T-helper 1 cell treated with Interleukin-12 subunit alpha and Interleukin-12 subunit beta and Interleukin-4 antibody, amounts not matched to agents 30 μg/mL and 1 μg/mL, for 36 hours (primary cell): ENCODE measurements at regions not wholly inside any gene's neighbourhood (a gene's known extent, or its start where the extent isn't known, plus 50 kb on each side); places are given as distances from the start of the nearest gene placed in this dataset.
"Not testable (repeated sequence)": the region's sequence is repeated elsewhere in the genome, so short reads cannot be mapped to it uniquely, and the experiment has no call there.

Experiments used
- H3K27ac Mint-ChIP-seq: one replicate; pipeline ENCODE4 v1.8.0; 2021; ENCODE audit warnings: mild to moderate bottlenecking, mixed read lengths
- H3K27me3 Mint-ChIP-seq: one replicate; pipeline ENCODE4 v1.8.0; 2021; ENCODE audit warnings: low read depth, mixed read lengths
- H3K36me3 Mint-ChIP-seq: one replicate; pipeline ENCODE4 v1.8.0; 2021; ENCODE audit warnings: low read depth, mixed read lengths
- H3K4me1 Mint-ChIP-seq: one replicate; pipeline ENCODE4 v1.8.0; 2021; ENCODE audit warnings: low read depth, mixed read lengths
- H3K4me3 Mint-ChIP-seq: one replicate; pipeline ENCODE4 v1.8.0; 2021; ENCODE audit warnings: mild to moderate bottlenecking, moderate library complexity, mixed read lengths
- H3K9me3 Mint-ChIP-seq: one replicate; pipeline ENCODE4 v1.8.0; 2021; ENCODE audit warnings: mixed read lengths

GRCh38 chr18:67455890-67456501 lies 60.5 kb downstream of the DSEL start:
- H3K36me3 Mint-ChIP-seq, result no peaks in the 10 kb centered on the region
- no peak overlapping the region for H3K27ac Mint-ChIP-seq
- H3K4me3 Mint-ChIP-seq, result no peak overlapping the region
- no peaks in the 10 kb centered on the region for H3K4me1 Mint-ChIP-seq
- peaks cover 4% of the 10 kb centered on the region for H3K9me3 Mint-ChIP-seq
- no peaks in the 10 kb centered on the region for H3K27me3 Mint-ChIP-seq

DNA sequence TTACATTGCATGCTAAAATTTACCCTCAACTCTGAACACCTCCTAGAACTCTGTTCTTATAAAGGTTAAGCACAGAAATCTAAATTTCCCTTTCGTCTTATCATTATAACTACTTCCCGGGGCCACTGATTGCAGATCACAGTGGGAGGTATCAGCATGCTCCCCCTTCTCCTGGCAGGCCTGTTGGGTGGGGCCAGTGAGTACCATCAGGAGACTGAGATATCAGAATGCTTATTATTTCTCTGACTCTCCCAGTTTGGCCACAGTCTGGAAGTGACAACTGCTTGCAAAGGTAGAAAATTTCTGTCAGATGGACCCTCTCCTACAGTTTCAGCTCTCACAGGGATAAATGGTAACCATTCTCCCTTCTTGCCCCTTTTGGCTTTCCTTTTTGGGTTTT lies 62.6 kb downstream of the DSEL start:
- no peak overlapping the region for H3K4me3 Mint-ChIP-seq
- no peaks in the 10 kb centered on the region for H3K27me3 Mint-ChIP-seq
- H3K9me3 Mint-ChIP-seq, result peaks cover 13% of the 10 kb centered on the region
- no peak overlapping the region for H3K27ac Mint-ChIP-seq
- no peaks in the 10 kb centered on the region for H3K4me1 Mint-ChIP-seq
- H3K36me3 Mint-ChIP-seq, result no peaks in the 10 kb centered on the region

GRCh38 chr18:67451960-67452359 lies 64.6 kb downstream of the DSEL start:
- no peaks in the 10 kb centered on the region for H3K4me1 Mint-ChIP-seq
- no peak overlapping the region for H3K4me3 Mint-ChIP-seq
- H3K9me3 Mint-ChIP-seq, result peaks cover 17% of the 10 kb centered on the region
- H3K36me3 Mint-ChIP-seq, result no peaks in the 10 kb centered on the region
- H3K27me3 Mint-ChIP-seq, result no peaks in the 10 kb centered on the region
- no peak overlapping the region for H3K27ac Mint-ChIP-seq

DNA sequence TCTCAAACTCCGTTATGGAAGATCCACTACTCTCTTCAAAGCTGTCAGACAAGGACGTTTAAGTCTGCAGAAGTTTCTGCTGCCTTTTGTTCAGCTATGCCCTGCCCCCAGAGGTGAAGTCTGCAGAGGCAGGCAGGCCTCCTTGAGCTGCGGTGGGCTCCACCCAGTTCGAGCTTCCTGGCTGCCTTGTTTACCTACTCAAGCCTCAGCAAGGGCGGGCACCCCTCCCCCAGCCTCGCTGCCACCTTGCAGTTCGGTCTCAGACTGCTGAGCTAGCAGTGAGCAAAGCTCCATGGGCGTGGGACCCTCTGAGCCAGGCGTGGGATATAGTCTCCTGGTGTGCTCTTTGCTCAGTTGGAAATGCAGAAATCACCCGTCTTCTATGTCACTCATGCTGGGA lies 65.4 kb downstream of the DSEL start:
- not testable (repeated sequence) for H3K4me1 Mint-ChIP-seq, H3K4me3 Mint-ChIP-seq, H3K36me3 Mint-ChIP-seq, H3K27me3 Mint-ChIP-seq, H3K27ac Mint-ChIP-seq
- peaks cover 17% of the 10 kb centered on the region for H3K9me3 Mint-ChIP-seq

- Mint-ChIP-seq H3K4me3 (no peak overlapping the region), H3K27me3 (no peaks in the 10 kb centered on the region), H3K36me3 (no peaks in the 10 kb centered on the region), H3K4me1 (no peaks in the 10 kb centered on the region), H3K9me3 (peaks cover 8% of the 10 kb centered on the region), H3K27ac (no peak overlapping the region)
Observed at GRCh38 chr18:67433971-67434370, 82.5 kb downstream of the DSEL start.

DNA sequence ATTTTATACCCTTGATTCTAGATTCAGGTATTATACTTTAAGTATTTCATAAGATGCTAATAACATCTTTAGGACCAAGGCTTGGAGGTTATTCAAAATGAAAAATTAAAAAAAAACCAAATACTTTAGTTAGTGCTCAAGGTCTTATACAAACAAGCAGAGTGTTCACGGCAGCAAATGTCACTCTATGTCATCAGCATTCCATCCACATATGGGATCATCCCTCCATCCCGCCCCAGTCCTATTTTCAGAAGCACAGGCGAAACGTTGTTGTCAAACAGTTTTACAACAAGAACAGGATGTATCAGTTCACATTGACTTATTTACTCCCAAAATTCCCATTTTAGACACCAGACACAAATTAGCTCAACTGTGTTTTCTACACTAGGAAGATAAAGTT lies 83.7 kb downstream of the DSEL start:
- Mint-ChIP-seq H3K27me3 (no peaks in the 10 kb centered on the region), H3K36me3 (no peaks in the 10 kb centered on the region), H3K4me1 (no peaks in the 10 kb centered on the region), H3K4me3 (no peak overlapping the region), H3K27ac (no peak overlapping the region), H3K9me3 (peaks cover 3% of the 10 kb centered on the region)

GRCh38 chr18:67428805-67429204 lies 87.7 kb downstream of the DSEL start:
- Mint-ChIP-seq H3K4me1 (no peaks in the 10 kb centered on the region), H3K9me3 (no peaks in the 10 kb centered on the region), H3K27ac (no peak overlapping the region), H3K4me3 (no peak overlapping the region), H3K27me3 (no peaks in the 10 kb centered on the region), H3K36me3 (no peaks in the 10 kb centered on the region)

GRCh38 chr18:67428158-67428557 lies 88.4 kb downstream of the DSEL start:
- Mint-ChIP-seq H3K4me1 (no peaks in the 10 kb centered on the region), H3K27me3 (no peaks in the 10 kb centered on the region), H3K4me3 (no peak overlapping the region), H3K36me3 (no peaks in the 10 kb centered on the region), H3K27ac (no peak overlapping the region), H3K9me3 (no peaks in the 10 kb centered on the region)

- H3K4me3 Mint-ChIP-seq, result no peak overlapping the region
- no peaks in the 10 kb centered on the region for H3K4me1 Mint-ChIP-seq
Observed at GRCh38 chr18:67426486-67426885, 90.0 kb downstream of the DSEL start.

DNA sequence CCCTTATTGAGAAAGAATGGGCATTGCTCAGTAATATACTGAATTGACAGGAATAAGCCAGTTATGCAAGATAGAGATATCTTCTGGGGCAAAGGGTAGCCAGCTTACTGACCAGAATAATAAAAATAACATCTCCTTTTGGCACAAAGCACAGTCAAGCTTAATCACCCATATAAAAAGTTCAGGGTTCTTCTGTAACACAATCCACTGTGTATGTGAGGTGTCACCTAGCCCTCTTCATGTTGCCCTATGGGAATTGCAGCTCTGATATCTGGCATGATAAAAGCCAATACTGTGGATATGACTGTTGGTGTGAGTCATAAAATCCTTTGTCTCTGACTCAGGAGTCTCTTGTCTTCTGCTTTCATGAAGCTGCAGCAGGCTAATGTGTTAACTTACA lies 90.8 kb downstream of the DSEL start:
- Mint-ChIP-seq H3K9me3 (no peaks in the 10 kb centered on the region), H3K4me3 (no peak overlapping the region), H3K27ac (no peak overlapping the region), H3K36me3 (no peaks in the 10 kb centered on the region), H3K4me1 (no peaks in the 10 kb centered on the region), H3K27me3 (no peaks in the 10 kb centered on the region)

More at GRCh38 chr18:67426486-67426885, 90.0 kb downstream of the DSEL start:
- Mint-ChIP-seq H3K9me3 (no peaks in the 10 kb centered on the region), H3K27ac (no peak overlapping the region), H3K27me3 (no peaks in the 10 kb centered on the region), H3K36me3 (no peaks in the 10 kb centered on the region)

DNA sequence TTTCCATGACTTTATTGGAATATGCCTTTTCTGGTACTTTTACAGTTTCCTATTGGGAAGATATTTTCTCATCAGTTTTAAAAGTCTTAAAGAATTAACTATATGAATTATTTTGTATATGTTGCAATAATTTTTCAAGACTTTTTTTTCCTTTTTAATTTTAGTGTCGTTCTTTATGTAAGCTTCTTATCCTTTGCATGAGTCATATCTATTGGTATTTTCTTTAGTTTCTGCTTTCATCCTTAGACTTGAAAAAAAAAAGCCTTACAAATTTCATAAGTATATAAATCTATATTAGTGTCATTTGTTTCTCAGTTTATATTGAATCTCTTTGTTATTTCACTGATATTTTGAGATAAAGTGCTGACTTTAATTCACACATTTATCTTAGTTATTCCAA lies 94.9 kb downstream of the DSEL start:
- H3K4me3 Mint-ChIP-seq, result no peak overlapping the region
- H3K9me3 Mint-ChIP-seq, result no peaks in the 10 kb centered on the region
- no peak overlapping the region for H3K27ac Mint-ChIP-seq
- peaks cover 8% of the 10 kb centered on the region for H3K4me1 Mint-ChIP-seq
- H3K36me3 Mint-ChIP-seq, result no peaks in the 10 kb centered on the region
- no peaks in the 10 kb centered on the region for H3K27me3 Mint-ChIP-seq

GRCh38 chr18:67417864-67418523 lies 98.5 kb downstream of the DSEL start:
- Mint-ChIP-seq H3K9me3 (no peaks in the 10 kb centered on the region), H3K36me3 (no peaks in the 10 kb centered on the region), H3K4me1 (peaks cover 8% of the 10 kb centered on the region), H3K4me3 (peak overlapping the region; percentile 15), H3K27ac (no peak overlapping the region), H3K27me3 (no peaks in the 10 kb centered on the region)

- no peaks in the 10 kb centered on the region for H3K9me3 Mint-ChIP-seq
- no peak overlapping the region for H3K27ac Mint-ChIP-seq
- H3K27me3 Mint-ChIP-seq, result no peaks in the 10 kb centered on the region
- H3K4me1 Mint-ChIP-seq, result no peaks in the 10 kb centered on the region
- no peak overlapping the region for H3K4me3 Mint-ChIP-seq
- H3K36me3 Mint-ChIP-seq, result no peaks in the 10 kb centered on the region
Observed at GRCh38 chr18:67411116-67411515, 105.4 kb downstream of the DSEL start.

DNA sequence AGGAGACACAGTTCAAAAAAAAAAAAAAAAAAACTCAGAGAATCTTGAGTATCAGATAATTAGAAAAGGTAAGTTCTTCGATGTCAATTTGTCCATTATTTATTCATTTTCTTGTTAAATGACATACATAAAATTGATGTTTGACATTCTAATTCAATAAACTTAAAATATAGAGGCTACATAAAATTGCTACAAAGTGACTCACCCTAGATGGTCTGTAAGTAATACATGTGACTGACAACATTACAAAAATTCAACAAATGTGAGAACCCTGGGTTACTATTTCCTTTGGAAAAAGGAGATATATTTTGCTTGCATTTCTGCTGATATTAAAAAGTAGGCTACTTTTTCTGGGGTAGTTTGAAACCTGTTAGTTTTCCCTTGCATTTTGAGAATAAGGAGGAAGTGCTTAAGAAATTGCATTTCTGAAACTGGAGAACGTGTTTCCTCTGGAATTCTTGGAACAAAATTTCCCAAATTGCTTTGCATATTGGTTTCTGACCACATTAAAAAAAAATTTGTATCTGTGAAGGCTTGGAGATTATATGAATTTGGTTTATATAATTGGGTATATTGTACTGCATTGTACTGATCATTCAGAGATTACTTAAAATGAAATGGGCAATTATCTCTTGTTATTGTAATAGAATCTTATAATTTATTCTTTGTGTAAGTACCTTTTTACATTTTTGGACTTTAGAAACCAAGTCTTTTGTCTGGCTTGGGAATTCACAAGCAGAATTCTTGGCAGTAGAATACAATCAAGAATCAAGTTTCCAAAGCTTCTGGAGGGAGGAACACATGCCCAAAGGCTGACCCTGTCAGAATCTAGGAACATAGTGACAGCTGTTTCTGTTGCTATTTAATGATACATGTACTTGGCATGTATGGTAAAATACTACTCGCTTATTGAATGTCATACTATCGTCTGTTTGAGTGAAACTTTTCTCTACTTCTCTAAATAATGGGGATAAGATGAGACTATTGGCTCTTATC lies 106.1 kb downstream of the DSEL start:
- Mint-ChIP-seq H3K4me1 (no peaks in the 10 kb centered on the region), H3K27ac (no peak overlapping the region), H3K4me3 (no peak overlapping the region), H3K36me3 (no peaks in the 10 kb centered on the region), H3K9me3 (no peaks in the 10 kb centered on the region), H3K27me3 (no peaks in the 10 kb centered on the region)

DNA sequence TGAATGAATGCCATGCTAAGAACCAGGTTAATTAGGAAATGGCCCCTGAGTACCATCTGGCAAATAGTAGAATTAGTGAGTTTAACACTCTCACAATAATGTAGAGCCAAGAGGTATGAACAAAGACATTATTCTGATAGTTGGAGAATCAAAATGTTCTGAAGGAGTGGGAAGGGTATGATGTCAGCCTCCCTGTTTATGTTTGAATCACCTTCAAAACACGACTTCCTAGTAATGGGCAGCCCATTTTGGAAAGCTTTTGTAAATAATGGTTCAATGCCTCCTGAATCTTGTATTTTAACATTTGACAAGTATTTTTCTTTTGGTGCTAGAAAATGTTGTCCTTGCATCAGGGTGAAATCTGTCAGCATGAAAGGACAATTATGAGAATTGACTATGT lies 108.3 kb downstream of the DSEL start:
- H3K9me3 Mint-ChIP-seq, result no peaks in the 10 kb centered on the region
- H3K27ac Mint-ChIP-seq, result no peak overlapping the region
- no peaks in the 10 kb centered on the region for H3K27me3 Mint-ChIP-seq
- no peaks in the 10 kb centered on the region for H3K4me1 Mint-ChIP-seq
- no peaks in the 10 kb centered on the region for H3K36me3 Mint-ChIP-seq
- no peak overlapping the region for H3K4me3 Mint-ChIP-seq
